ENCODE measurements at regions not wholly inside any gene's neighbourhood (a gene's known extent, or its start where the extent isn't known, plus 50 kb on each side); places are given as distances from the start of the nearest gene placed in this dataset.
A peak's percentile ranks its signal among the peaks of the same experiment; 100 is the strongest.

DNA sequence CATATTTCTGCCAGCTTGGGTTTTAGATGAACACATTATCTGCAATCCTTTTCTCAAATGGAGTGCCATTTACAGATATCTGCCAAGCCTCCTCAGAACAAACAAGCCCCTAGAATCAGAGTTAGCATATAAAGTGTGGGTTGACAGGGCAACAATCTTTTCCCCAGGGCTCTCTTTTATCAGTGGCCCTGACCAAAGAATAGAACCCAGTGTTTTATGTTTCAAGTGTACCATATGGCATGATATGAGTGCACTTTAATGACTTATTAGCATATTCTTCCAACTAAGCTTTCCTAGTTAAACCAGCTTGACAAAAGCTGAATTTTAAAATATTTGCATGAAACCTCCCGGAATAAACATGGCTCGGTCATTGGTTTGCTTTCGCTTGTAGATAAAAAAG, 57.3 kb downstream of the EVX1 start:
- DNase-seq = no peak

GRCh38 chr7:27300421-27300820, 57.8 kb downstream of the EVX1 start:
- no peak for DNase-seq

- DNase-seq = no peak
Observed at GRCh38 chr7:27302590-27302989, 60.0 kb downstream of the EVX1 start.

- DNase-seq = no peak
Observed at GRCh38 chr7:27303026-27303425, 60.4 kb downstream of the EVX1 start.

- DNase-seq = no peak
Observed at GRCh38 chr7:27305854-27306253, 63.3 kb downstream of the EVX1 start.

- no peak for DNase-seq
Observed at GRCh38 chr7:27312820-27313219, 70.2 kb downstream of the EVX1 start.

GRCh38 chr7:27314111-27314510, 71.5 kb downstream of the EVX1 start:
- no peak for DNase-seq

DNA sequence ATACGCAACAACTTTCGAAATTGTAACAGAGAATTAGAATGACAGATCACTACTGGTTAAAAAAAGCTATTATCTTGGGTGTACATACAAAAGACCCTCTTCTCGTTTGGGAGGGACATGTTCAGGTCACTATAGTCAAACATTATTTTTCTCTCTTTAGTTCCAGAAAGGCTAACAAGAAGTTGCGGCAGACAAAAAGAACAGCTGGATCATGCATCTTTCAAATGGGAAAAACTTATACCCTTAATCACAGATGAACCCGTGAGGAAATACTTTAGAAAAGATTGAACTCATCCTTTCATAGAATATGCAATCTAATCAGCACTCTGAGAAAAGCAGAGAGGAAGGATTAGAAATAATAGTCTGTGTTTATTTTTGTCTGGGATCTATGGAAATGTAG, 72.5 kb downstream of the EVX1 start:
- DNase-seq = no peak

- DNase-seq = no peak
Observed at GRCh38 chr7:27316311-27316710, 73.7 kb downstream of the EVX1 start.

- no peak for DNase-seq
Observed at GRCh38 chr7:27324246-27324645, 81.6 kb downstream of the EVX1 start.

- no peak for DNase-seq
Observed at GRCh38 chr7:27329909-27330308, 87.3 kb downstream of the EVX1 start.

GRCh38 chr7:27339478-27339877, 96.9 kb downstream of the EVX1 start:
- peak; percentile 6 for DNase-seq

DNA sequence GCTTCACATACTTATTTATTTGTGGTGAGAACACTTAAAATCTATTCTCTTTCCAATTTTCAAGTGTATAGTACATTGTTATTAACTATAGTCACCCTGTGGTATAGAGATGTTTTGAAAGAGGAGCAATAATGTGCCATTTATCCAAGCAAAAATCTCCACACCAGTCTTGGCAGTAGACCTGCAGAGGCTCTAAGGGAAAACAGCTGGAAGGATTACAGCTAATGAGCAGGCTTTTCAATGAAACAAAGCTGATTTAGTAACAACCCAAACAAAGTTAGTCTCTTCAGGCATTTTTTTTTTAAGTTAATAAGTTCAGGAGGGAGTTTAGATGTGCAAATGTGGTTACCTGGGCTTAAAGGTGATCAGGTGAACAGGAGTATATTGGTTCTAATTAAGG, 101.9 kb downstream of the EVX1 start:
- no peak for DNase-seq

DNA sequence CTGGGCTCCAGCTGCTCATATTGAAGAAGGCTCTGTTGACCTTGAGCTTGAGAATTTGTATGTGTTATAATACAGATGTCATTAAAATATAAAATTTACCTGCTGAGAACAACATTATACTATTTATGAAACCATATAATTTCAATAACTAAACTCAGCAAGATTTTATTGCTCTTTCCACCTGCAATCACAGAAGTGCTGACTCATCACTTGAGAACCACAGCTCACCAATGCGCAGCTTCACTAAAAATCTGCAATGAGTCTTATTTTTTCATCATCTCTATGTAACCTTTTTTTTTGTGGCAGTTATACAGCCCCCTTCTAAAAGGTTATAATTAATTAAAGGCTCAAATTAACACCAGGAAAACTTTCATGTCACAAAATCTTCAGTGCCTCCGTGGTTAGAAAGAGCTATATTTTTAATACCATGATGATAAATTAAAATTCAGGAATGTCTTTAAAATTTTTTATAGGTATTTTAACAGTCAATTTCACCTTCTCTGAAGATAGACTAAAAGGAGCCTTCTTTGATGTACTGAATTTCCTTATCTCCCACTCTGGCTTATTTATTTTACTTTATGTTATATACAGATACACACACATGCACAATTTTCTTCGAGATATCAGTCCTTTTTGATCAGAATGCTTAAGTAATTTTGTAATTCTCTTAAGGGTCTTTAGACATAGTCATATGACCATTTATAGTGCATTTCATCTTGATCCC, 102.7 kb downstream of the EVX1 start:
- no peak for DNase-seq

GRCh38 chr7:27345997-27346396, 103.4 kb downstream of the EVX1 start:
- DNase-seq = no peak

DNA sequence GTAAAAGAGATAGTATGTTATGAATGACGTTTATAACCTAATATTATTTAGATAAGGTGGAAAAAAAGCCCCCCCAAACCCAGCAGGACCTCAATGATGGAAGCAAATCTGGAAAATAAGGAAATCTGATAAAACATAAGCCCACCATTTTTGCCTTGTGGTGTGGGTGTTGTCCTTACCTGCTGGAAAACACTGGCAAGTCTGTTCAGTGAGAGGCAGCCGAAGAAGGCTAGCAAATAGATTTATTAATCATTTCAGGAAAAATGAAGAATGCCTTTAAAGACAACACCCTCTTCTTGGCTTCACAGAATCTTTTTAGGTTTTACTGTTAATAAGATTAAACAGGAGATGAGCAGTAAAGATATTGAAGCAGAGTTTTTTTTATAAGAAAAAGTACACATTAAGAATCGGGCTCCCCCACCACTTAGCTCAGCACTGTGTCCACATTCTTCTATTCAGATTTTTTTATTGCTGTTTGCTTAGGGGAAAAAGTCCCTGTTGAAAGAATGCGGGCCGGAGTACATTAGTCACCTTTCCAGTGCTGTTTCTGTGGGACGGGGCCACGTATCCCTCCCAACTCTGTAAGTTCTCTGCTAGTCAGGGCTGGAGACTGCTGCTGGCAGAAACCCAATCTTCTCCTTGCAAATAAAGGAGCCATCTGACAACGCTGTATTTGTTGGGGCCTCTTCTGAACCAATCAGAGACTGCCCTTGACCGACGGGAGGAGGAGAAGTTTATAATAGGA, 104.1 kb downstream of the EVX1 start:
- no peak for DNase-seq

- DNase-seq = no peak
Observed at GRCh38 chr7:27347276-27347640, 104.7 kb downstream of the EVX1 start.

GRCh38 chr7:27349621-27350020, 107.0 kb downstream of the EVX1 start:
- DNase-seq = no peak

DNA sequence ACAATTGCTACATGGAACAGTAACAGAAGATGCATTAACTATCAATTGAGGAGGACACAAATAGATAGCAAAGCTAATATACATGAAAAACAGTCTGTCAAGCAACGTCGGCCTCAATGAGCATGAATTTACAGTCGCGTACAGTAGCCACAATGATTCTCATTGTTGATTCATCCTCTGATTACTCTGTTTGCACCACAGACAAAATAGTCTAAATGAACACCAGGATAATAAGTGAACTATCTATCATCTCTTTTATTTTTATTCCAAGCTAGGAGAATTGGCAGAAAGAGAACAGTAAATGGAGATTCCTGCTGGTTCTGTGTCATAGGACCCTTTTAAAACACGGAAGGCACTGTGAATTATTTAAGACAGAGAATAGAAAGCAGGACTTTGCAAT, 108.5 kb downstream of the EVX1 start:
- no peak for DNase-seq

DNA sequence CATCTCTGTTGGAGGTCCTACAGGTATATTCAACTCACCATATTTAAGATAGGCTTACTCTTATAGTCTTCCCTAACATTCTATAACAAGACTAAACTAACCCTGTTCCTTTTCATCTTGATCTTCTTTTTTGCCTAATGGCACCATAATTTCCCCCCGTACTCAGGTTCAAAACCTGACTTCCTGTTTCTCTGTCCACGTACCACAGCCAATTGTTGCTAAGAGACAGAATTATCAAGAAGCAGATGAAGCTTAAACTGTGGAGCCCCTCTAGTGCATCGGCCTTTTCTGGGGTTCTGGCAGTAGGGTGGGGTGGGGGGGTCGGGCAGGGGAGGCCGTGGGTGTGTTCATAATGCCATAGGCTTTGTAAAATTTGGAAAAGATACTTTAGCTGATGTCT, 109.2 kb downstream of the EVX1 start:
- no peak for DNase-seq

GRCh38 chr7:27359181-27360125, 116.9 kb downstream of the EVX1 start:
- no peak for DNase-seq

GRCh38 chr7:27361522-27361921, 118.9 kb downstream of the EVX1 start:
- DNase-seq = no peak

DNA sequence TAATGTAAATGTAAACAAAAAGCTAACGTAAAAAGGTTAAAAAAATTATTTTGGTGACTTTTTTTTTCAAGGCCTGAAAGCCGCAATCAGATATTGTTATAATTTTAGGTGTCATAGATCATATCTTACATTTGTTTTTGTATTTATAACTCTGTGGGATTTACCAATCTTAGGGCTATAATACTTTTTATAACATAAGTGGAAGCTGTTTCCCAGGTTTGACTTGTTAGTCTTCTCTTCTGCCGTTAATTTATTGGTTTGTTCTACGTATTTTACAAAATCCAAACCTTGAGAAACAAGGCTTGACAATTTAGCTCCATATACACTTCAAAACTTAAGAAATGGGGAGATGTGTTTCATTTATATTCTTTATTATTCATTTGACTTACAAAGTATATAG, 119.4 kb downstream of the EVX1 start:
- DNase-seq = no peak

DNA sequence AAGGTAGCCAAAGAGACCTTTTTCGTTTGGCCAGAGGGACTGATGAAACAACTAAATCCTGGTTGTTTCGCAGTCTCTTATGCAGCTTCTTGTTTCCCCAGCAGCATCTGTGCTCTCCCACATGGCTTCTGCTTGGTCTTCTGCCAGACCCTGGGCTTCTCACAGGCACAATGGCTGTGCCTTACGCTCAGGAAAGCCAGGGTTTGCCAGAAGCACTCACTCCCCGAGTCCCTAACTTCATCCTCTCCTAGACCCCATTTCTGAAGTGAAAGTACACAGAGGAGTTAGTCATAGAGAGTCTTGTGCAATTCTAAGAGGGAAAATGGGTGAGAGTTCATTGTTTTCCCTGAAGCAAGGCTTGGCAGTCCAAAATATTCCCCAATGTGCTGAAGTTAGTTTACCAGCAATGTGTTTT, 121.7 kb downstream of the EVX1 start:
- no peak for DNase-seq
